ENCODE measurements at regions not wholly inside any gene's neighbourhood (a gene's known extent, or its start where the extent isn't known, plus 50 kb on each side); places are given as distances from the start of the nearest gene placed in this dataset.

DNA sequence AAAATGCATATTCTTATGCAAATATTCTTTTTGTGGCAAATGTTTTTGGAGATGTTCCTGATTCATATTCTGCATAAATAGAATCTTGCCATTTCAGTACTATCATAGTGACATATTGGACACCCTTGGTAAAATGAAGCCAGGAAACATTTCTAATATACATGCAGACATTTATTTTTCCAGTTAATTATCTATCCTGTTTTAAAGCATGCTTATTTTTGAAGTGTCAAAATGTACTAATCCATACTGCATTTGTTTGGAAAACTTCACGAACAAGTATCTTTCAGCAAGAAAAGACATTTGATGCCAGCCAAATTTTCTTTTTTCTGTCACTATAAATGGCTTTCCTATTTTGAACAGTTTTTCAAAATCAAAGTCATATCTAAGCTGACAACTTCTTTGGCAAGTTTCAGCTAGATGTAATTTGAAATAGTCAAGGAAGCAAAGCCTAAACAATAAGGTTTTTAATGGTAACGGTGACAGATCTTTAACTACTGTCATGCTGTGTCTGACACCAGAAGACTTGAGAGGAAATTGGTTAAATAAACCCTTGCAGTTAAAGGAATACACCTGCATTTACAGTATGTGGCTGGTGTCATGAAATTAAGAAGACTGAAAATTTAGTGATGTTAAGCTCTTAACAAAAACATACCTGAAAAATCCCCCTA lies 284.3 kb downstream of the TLE1 start:
- Mint-ChIP-seq H3K4me3 (ENCODE audit: unreplicated experiment) (no peak overlapping the region), H3K9me3 (ENCODE audit: low read depth) (no peaks in the 10 kb centered on the region), H3K4me1 (ENCODE audit: low read depth) (peaks cover 2% of the 10 kb centered on the region), H3K27ac (ENCODE audit: unreplicated experiment) (no peak overlapping the region), H3K27me3 (ENCODE audit: low read depth) (no peaks in the 10 kb centered on the region), H3K36me3 (ENCODE audit: low read depth) (no peaks in the 10 kb centered on the region)
- TF ChIP-seq, protein P1, sequence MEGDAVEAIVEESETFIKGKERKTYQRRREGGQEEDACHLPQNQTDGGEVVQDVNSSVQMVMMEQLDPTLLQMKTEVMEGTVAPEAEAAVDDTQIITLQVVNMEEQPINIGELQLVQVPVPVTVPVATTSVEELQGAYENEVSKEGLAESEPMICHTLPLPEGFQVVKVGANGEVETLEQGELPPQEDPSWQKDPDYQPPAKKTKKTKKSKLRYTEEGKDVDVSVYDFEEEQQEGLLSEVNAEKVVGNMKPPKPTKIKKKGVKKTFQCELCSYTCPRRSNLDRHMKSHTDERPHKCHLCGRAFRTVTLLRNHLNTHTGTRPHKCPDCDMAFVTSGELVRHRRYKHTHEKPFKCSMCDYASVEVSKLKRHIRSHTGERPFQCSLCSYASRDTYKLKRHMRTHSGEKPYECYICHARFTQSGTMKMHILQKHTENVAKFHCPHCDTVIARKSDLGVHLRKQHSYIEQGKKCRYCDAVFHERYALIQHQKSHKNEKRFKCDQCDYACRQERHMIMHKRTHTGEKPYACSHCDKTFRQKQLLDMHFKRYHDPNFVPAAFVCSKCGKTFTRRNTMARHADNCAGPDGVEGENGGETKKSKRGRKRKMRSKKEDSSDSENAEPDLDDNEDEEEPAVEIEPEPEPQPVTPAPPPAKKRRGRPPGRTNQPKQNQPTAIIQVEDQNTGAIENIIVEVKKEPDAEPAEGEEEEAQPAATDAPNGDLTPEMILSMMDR (IDR thresholded peaks at IDR 0.05) = no peak
- no peak for DNase-seq (ENCODE audit: low spot score)

DNA sequence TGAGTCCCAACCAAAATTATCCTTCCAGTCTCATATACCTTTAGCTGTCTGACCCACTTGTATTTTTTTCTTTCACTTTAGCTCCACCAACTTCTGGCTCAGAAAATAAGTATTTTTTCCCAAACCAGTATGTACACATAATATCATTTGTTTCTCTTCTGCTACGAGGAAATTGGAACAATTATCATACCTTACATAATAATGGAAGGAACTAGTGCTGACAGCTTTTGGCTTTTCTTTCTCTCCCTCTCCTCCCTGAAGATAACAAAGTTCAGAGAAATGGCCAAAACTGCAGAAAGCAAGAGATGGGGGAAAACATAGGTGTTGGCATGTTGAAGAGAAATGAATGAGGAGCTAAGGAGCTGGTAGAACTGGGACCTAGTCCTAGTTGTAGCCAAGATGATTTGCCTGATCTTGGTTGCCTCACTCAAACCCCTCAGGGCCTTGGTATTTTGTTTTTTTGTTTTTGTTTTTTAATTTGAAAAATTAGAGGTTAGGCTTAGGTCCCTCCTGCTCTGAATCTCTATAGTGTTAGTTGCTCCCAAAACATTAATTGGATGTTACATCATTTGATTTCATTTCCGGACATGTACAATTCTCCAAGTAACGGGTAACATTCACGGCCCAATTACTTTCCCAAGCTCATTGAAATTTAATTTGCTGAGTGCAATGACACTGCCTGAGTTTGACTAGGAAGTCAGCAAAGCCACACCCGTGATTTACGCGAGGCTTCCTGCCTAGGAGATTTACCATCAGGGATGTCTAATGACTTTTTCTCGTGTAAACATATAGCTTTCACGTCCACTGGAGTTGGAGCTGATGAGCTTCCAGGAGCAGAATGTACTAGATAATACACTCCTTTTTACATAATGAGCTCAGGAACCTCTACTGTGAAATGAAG lies 291.6 kb downstream of the TLE1 start:
- Mint-ChIP-seq H3K4me1 (ENCODE audit: low read depth) (peaks cover 17% of the 10 kb centered on the region), H3K27me3 (ENCODE audit: low read depth) (peaks cover 3% of the 10 kb centered on the region), H3K4me3 (ENCODE audit: unreplicated experiment) (no peak overlapping the region), H3K9me3 (ENCODE audit: low read depth) (no peaks in the 10 kb centered on the region), H3K27ac (ENCODE audit: unreplicated experiment) (no peak overlapping the region), H3K36me3 (ENCODE audit: low read depth) (no peaks in the 10 kb centered on the region)
- DNase-seq (ENCODE audit: low spot score) = no peak
- TF ChIP-seq, protein P1 (IDR thresholded peaks at IDR 0.05) = no peak

DNA sequence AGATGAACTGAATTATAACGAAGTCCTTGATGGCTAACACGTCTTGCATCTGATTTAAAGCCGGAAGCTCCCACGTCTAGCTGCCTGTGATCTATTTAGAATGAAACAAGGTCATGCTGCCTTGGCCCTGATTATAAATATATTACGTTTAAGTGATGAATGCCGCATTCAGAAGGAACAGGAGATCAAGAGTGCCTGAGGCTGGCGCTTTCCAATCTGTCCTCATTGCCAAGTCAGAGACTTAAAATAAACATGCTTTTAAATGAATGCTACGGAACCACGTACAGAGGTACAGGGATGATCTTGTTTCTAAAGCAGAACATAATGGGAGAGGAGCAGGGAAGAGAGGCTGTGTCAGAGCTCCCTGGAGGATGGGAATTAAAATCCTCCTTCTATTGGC lies 292.8 kb downstream of the TLE1 start:
- Mint-ChIP-seq H3K36me3 (ENCODE audit: low read depth) (no peaks in the 10 kb centered on the region), H3K27me3 (ENCODE audit: low read depth) (peaks cover 3% of the 10 kb centered on the region), H3K9me3 (ENCODE audit: low read depth) (no peaks in the 10 kb centered on the region), H3K4me1 (ENCODE audit: low read depth) (peaks cover 17% of the 10 kb centered on the region), H3K4me3 (ENCODE audit: unreplicated experiment) (no peak overlapping the region), H3K27ac (ENCODE audit: unreplicated experiment) (no peak overlapping the region)
- DNase-seq (ENCODE audit: low spot score) = no peak
- TF ChIP-seq, protein P1 (IDR thresholded peaks at IDR 0.05) = no peak

DNA sequence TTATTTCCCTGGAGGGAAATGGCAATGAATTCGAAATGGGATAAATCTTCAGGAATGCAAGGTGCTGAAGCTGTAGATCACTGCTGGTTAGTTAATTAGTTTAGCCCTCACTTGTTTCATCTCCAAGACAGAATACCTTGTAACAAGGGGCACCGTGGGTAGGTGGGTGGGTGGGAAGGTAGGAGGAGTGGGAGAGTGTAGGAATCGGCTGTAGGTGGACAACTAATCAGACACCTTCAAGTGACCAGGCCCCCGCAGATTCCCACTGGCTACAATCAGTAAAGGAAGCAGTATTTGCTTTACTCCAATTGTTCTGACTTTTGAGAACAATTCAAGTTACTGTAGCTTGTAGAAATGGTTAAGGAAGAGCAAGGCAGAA lies 293.7 kb downstream of the TLE1 start:
- DNase-seq (ENCODE audit: low spot score) = no peak
- H3K27ac Mint-ChIP-seq (ENCODE audit: unreplicated experiment) = no peak overlapping the region
- no peaks in the 10 kb centered on the region for H3K36me3 Mint-ChIP-seq (ENCODE audit: low read depth)
- peaks cover 17% of the 10 kb centered on the region for H3K4me1 Mint-ChIP-seq (ENCODE audit: low read depth)
- no peaks in the 10 kb centered on the region for H3K9me3 Mint-ChIP-seq (ENCODE audit: low read depth)
- peaks cover 3% of the 10 kb centered on the region for H3K27me3 Mint-ChIP-seq (ENCODE audit: low read depth)
- no peak overlapping the region for H3K4me3 Mint-ChIP-seq (ENCODE audit: unreplicated experiment)
- TF ChIP-seq, protein P1 (IDR thresholded peaks at IDR 0.05) = no peak

DNA sequence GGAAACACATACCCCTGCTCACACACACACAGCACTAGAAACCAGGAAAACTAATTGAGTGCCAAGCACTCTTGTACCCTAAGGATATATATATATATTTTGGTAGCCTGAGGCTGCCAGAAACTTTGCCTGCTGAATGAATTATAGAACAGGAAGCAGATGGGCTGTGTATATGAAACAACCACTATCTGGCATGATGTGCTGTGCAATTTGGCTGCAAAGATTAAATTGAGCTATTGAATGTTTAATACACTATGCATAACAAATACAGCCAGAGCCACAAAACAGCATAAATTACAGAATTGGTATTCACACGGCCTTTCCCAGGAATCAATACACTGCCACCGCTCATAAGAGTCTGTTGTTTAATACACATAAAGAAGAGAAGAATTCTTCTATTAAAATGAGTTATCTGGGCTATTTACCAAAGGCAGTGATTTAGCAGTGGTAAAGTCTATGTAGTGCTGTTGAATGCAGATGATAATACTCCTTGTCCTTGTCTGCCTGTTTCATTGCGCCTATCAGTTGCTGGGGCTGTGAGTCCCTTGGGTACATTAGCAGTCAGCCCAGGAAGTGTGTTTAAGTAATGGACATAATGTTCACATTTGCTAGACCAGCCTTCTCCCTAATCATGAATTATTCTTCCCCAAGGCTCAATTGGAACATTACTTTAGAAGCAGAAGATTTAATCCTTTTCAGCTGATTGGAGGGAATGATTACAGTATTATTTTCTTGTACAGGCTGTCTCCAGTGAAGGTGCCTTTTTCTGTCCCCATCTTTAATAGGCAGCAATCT lies 294.3 kb downstream of the TLE1 start:
- DNase-seq (ENCODE audit: low spot score) = no peak
- Mint-ChIP-seq H3K27ac (ENCODE audit: unreplicated experiment) (no peak overlapping the region), H3K9me3 (ENCODE audit: low read depth) (no peaks in the 10 kb centered on the region), H3K27me3 (ENCODE audit: low read depth) (peaks cover 3% of the 10 kb centered on the region), H3K4me1 (ENCODE audit: low read depth) (peaks cover 22% of the 10 kb centered on the region), H3K36me3 (ENCODE audit: low read depth) (no peaks in the 10 kb centered on the region), H3K4me3 (ENCODE audit: unreplicated experiment) (no peak overlapping the region)
- TF ChIP-seq, protein P1 (IDR thresholded peaks at IDR 0.05) = no peak

Data from chondrocyte (in vitro differentiated cells).